CD4-positive, alpha-beta T cell treated with Interleukin-4 for 1 hour (primary cell): ENCODE measurements at regions not wholly inside any gene's neighbourhood (a gene's known extent, or its start where the extent isn't known, plus 50 kb on each side); places are given as distances from the start of the nearest gene placed in this dataset.

ENCODE experiments used
- DNase-seq, 2 donors: peaks; one replicate each; pipeline ENCODE4 v3.0.0-alpha.2; 2020 to 2022

DNA sequence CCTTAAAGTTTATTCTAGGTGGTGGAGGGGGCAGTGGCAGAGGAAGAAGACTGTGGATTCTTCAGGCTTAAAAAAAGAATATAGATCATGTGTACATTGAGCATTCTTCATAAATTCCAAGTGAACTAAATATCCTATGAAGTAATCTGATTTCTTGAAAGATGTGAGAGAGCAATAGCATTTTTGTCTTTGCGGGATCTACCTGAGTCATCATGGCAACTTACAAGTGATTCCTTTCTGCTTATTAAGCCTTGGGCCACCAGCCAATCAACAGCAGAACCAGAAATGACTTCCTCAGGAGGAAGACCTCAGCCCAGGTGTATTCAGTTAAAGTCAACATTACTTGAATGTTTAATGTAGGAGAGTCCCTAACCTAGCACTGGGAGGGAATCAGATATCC is 756.9 kb downstream of the TFAP2A start:
- DNase-seq = no peak

DNA sequence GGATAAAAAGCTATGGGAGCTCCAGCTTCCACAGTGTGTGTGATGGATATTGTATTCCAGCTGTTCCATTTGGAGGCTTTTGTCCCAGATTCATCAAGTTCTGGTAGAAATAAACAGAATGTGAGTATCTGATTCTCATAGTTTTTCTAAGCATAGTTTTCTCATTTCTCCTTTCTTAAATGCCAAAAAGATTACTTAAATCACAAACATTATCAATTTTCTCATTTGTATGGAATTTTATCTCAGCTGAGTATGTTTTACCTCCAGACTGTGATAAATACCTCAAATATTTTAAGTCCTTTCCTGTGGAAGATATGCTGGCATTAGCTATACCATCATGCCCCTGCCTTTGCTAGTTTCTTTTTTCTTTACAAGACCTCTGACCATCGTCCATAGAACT is 767.3 kb downstream of the TFAP2A start:
- no peak for DNase-seq

DNA sequence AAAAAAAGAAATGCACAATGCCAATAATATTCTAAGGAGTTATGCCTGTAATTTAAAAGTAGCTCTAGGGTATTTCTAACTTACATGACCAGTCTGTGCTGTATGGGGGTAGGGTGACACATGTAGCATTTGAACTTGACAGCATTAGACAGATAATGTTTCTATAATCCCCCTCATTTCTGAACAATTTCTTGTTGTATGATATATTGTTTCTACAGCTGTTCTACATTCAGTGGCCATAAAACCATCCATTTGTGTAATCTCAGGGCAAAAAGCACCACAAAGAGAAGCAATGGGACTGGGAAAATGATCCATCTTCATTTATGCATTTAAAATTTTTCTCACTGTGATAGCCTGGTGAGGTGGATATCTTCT is 767.8 kb downstream of the TFAP2A start:
- no peak for DNase-seq

DNA sequence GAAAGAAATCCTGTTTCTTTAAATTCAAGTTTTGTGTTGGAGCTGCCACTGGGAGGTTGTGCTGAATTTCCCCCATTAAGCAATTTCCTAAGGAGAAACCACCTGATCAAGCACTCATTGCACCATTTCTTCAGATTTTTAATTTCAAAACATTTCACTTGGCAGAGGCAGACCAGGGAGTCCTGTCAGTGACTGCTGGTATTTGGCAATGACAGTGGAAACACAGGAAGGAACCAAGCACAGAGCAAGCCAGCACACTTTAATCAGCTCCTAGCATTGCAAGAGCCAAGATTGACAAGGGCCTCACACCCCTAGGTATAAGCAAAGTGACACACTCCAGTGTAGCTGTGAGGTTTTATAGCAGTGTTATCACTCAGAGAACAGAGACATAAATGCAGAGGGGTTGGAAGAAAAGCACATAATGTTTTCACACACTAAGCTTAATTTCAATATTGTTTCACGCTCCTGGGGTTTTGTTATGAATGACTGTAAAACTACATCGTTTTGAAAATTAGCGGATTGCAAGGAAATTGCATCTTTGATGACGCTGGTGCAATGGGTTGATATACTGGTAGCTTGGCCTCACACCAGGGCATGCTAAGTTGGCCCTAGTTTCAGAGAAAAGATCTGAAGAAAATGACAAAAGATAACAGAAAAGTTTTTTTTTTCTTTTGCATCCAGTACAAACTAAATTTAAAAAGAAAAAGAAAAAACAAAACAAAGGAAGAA is 768.4 kb downstream of the TFAP2A start:
- no peak for DNase-seq

DNA sequence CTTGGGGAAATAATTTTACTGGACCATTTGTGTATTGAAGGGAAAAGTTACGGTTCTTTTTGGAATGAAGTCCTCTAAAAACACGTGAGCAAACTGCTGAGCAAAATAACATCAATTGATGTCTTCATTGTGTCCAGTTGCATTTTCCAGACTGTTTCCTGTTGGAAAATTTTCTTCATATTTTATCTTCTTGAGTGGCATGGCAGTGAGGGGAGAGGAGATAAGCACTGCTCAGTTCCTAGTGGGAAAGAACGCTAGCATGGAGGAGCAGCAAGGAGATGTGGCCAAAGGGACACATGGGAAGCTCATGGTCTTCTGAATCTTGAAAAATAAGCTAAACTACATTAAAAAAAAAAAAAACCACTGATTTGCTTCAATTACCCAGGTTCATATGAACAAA is 776.0 kb downstream of the TFAP2A start:
- no peak for DNase-seq

DNA sequence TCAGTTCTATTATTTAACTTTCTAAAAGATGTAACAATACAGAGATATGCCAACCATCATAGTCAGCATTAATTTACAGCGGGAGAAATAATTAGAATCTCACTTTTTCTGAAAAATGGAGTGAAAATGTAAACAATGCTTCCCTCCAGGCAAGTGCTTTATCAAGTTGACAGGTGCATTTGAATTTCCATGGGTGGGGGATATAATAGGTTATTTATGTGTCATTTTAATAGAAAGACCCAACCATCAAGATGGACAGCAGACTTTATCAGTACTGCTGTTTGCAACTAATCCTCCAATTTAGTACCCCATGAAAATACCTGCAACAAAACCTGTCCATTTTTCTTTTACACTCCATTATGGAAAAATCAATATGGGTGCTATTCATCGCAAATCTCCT is 780.1 kb downstream of the TFAP2A start:
- no peak for DNase-seq

DNA sequence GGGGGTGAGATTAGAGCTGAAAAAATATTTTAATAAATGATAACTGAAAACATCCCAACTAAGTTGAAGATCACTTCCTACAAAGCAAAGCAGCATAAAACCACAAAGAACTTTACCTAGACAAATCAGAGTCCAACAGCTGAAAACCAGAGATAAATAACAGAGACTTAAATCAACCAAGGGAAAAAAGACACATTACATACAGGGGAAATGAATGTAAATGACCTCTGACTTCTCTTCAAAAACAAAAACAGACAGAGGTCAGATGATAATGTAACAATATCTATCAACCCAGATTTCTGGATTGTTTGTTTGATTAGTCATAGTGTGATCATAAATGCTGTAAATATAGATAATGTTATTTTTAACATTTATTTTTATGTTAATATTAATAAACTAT is 782.8 kb downstream of the TFAP2A start:
- DNase-seq = no peak

DNA sequence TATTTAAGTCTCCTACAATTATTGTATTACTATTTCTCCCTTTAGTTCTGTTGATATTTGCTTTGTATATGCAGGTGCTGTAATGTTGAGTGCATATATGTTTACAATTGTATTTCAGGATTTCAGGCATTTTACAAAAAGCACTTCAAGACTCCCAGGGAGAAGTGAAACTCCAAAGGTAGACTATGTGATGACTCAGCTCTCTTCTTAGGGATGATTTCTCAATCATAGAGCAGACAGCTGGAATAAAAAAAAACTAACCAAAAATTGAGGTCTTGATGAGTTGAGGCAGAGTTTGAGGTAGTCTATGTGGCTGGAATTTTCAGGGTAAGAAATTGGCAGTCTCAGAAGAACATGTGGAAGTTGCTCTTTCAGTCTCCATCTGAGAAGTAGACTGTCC is 786.1 kb downstream of the TFAP2A start:
- DNase-seq = no peak

DNA sequence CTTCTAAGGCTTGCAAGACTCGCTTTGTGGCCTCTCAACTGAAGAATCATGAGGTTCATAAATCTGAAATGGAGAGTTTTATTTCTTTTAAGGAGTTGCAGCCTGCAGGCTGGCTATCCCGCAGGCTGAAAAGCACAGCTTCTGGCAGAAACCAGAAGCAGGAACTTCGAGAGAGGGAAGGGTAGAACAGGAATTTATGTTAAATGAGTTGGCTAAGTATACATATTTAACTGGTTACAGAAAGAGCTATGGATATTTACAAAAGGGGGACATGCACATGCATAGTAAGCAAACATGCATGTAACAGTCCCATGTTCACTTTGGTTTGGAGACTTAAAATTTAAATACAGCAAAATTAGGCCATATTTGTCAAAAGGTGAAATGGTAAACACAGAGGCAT is 787.0 kb downstream of the TFAP2A start:
- DNase-seq = no peak

DNA sequence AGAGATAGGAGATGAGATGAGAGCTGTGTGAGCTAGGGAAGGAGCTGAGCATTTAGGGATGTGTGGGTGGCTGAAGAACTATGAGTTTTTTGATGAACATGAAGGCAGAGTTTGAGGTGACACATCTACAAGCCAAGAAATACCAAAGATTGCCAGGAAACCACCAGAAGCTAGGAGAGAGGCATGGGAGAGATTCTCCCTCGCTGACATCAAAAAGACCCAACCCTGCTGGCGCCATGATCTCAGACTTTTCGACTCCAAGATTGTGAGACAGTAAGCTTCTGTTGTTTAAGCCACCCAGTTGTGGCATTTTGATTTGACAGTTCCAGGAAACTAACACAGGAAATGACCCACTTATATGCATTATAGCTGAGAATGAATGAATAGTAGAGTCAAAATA is 790.9 kb downstream of the TFAP2A start:
- DNase-seq = no peak

DNA sequence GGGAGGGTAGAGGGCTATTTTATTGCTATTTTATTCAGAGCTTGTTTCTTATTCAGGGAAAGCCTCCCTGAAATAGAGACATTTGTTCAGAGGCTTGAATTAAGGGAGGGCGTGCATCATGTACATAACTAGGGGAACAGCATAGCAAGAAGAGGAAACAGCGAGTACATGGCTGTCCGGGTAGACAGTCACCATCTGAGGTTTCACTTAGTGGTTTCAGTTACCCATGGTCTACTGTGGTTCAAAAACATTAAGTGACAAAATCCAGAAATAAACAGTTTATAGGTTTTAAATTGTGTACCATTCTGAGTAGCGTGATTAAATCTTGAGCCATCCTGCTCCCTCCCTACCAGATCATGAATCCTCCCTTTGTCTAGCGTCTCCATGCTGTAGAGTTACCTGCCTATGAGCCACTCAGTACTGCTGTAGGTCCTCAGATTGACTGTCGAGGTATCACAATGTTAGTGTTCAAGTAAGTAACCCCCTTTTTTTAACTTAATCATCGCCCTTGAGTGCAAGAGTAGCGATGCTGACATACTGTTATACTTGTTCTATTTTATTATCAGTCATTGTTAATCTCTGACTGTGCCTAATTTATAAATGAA is 791.5 kb downstream of the TFAP2A start:
- no peak for DNase-seq

DNA sequence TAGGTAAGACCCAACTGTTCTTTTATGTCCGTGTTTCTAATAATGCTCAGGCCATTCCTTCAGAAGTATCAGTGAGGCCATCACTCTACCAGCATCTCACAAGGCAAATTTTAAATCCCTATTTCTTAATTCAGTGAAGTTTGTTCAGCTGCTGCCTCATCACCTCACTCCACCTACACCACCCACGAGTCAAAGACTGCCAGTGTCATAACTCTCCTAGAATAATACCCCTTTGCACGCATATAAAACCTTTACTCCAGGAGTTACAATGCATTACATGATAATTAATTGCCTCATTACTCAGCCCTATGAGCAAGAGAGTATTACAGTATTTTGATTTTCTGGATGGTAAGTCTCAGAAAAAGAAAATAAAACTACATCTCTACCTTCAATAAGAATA is 793.6 kb downstream of the TFAP2A start:
- no peak for DNase-seq

DNA sequence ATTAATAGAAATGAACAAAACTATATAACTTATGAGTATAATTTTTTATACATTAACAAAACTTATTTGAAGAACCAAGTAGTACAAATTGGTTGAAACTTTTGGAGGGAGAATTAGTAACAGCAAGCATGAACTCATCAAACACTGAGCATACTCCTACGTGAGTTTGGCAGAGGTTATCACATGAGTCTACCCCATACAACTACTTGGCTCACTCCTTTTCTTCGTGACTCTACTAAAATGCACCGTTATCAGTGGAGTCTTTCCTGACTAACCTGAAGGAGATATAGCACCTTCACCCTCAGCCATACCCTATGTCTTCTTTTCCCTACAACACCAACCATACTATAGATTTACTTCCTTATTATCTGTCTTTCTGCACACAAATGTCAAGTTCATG is 794.2 kb downstream of the TFAP2A start:
- DNase-seq = no peak

DNA sequence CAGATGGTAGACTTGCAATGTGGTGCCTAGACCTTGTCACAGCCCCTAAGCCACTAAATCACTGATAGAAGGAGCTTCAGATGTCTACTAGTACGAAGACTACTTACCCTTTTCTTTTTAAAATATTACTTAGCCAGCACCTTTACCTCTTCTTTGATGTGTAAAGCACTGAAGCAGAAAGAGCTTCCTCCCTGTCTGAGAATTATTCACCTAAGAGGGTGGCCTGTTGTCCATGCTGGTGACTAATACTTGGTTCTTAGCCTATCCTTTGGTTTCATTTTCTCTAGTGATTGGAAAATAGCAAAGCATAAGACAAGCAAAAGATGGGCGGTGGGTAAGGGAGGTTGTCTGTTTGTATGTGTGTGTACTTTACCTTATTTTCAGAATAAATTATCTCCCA is 794.6 kb downstream of the TFAP2A start:
- DNase-seq = no peak

DNA sequence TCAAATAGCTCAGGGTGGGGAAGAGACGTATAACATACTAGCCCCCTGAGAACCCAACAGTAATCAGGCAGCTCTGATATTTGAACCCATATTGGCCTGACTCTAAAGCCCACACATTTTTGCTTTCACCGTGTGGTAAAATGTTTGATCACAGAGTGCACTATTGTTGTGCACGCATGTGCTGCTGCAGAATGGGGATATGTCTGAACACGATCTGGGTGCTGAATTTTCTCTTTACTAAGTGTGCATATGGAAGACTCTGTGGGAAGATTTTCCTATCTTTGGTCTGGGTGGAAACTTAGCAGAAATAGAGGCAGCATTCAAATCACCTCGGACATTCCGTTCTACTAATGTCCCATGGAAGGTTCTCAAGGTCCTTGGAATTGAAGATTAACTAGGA is 800.1 kb downstream of the TFAP2A start:
- no peak for DNase-seq

DNA sequence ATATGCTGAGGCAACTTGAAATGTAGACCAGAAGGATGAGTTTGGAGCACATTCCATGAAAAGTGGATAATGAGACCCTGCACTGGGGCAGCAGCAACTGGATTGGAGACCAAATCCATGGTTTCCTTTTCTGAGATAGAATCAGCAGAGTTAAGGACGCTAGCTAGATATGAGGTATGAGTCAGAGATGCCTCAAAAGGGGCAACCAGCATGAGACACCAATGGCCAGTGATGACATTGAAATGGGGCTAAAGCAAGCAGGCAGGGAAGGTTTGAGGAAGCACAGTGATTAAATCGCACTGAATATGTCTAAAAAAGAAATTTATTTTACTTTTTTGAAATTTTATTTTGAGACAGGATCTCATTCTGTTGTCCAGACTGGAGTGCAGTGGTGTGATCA is 802.4 kb downstream of the TFAP2A start:
- no peak for DNase-seq

DNA sequence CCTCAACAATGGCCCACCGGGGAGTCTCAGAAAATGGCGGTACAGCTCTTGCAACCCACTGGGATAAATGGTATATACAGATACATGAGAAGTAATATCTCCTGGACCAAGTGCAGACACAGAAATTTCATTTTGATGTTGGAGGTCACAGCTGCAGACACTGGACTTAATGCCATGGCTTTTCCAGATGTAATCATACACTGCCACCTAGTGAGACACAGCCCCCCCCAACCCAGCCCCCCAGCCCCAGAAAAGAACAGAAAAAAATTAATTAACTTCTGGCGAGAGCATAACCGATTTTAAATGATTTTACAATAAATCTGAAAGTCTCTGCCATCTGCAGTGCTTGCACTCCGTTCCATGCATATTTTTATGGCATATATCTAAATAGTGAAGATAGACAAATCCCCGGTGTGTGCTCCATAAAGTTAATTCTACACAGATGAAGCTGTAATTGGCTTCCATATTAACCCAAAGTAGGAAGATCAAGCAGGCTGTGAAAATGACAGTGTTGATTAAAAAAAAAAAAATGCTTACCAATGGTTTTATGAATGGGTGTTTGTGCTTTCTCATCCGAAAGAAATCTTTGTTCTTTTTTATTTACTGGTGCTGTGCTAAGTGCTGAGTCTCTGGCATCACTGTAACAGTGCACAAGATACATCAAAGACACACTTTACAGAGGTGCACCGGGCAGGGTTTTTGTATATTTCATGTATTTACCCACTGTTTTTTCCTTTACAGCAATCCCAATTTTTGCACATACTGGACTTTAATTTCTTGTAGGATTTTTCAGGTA is 804.1 kb downstream of the TFAP2A start:
- no peak for DNase-seq

DNA sequence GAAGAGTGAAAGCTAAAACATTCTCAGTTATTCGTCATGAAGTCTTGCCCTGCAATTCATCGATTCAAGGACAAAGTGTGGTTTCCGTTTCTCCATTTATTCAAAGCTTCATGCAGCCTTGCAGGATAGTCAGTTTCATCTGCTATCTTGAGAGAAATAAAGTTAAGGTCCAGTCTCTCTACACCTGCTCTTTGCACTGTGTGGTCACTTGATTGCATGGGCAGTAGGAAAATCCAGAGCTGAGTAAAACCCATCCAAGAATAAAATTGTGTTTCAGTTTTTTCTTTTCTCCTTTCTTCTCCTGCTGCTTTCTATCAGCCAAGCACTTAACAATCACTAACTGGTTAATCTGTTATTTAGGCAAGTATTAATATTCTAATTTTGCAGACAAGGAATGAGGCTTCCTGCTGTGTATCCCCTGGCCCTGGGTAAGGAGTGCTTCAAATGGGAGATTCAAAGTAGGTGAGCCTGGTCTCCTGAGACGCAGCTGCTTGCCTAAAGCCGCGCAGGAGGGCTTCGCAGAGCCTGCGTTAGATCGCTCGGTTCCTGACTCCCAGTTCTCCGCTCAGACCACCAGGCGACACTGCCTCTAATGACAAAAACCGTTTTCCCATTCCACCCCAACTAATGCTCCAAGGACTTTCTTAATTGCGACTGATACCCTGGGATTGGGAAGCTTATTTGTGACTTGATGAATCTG is 808.3 kb downstream of the TFAP2A start:
- no peak for DNase-seq

DNA sequence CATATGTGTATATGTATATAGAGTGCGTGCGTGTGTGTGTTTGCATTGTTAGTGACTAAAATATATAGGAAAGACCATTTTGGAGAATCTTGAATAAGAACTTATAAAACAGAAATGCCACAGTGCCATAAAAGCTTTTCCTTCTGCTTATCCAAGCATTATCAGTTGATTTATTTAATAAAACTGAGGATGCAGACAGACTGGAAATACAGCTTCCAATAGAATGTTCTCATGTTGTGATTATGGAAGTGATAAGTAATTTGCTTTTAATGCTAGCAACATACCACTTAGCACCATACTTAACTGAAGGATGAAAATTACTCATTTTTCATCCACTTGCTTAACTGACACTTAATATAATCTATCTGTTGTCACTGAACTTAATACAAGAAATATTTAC is 820.1 kb downstream of the TFAP2A start:
- no peak for DNase-seq

DNA sequence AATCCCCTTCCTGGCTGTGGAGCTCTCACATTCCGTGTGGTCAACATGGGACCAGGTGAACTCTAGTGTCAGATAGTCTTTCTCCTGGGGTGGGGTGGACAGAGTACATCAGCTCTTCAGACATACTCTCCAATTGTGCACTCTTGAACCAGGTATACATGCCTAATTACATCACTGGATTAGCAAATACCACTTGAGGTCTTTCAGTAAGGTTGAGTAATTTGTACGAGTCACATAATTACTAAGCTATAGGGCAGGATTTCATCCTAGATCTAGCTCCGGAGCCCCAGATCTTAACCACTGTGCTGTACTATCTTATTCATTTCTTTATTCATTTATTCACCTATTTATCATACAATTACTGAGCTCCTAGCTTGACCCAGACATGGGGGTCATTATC is 821.3 kb downstream of the TFAP2A start:
- DNase-seq = no peak

DNA sequence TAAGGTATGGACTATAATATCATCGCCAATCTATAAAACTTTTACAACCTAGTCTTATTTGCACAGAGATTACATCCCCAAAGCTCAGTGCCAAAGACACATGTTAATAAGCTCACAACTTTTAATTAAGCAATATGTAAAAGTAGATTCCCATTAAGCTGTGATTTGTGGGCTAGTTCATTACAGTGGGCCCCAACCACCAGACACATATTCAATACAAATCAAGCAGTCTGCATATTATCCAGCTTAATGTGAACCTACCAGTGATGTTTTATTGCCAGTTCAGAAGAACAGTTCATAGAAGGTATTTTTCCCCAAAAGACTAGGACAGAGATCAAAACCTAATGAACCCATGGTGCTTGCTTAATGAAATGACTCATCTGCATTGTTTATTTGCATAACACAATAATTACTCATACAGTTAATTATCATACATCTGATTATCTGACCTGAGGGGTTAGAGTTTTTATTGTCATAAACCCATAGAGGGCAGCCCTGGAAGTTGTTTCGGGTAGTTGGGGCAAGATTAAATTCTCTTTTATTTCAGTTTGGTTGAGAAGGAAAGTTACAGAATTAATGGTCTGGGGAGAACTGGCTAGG is 831.0 kb downstream of the TFAP2A start:
- no peak for DNase-seq

DNA sequence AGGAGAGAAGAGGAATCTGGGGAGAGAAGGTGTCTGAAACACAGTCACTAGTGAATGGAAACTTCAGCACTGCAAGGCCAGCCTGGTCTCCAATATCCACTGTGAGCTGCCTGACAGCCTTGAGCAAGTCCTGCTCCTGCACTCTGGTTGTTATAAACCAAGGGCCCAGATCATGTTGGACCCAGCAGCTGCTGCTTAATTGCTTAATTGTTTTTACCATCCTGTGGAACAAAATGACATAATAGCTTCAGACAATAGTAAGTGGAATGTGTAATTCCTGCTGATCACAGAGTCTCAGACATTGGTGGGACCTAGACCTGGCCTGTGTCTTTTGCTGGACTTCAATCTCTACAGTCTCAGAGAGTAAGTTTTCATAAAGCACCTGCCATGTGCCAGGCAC is 833.7 kb downstream of the TFAP2A start:
- no peak for DNase-seq

DNA sequence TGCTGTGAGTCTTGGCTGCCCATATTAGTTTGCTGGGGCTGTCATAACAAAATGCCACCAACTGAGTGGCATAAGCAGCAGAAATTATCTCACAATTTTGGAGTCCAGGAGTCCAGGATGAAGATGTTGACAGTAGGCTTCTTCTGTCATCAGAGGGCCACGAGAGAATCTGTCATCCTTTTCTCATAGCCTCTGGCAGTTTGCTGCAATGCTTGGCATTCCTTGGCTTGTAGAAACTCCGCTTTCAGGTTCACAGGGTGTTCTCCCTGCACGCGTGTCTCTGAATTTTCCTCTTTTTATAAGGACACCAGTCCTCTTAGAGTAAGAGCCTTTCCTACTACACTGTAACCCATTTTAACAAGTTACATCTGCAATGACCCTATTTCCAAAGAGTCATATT is 838.4 kb downstream of the TFAP2A start:
- no peak for DNase-seq
